ENCODE measurements at regions not wholly inside any gene's neighbourhood (a gene's known extent, or its start where the extent isn't known, plus 50 kb on each side); places are given as distances from the start of the nearest gene placed in this dataset.

- DNase-seq (ENCODE audit: low read depth) (no peak), FAIRE-seq (peak; percentile 32)
- Histone ChIP-seq H3K4me3 (ENCODE audit: low read depth, low read length) (no peak overlapping the region), H3K36me3 (ENCODE audit: control insufficient read depth, insufficient read depth, low read length) (no peaks in the 10 kb centered on the region), H3K27me3 (ENCODE audit: control insufficient read depth, insufficient read depth, low read length) (no peaks in the 10 kb centered on the region)
- no peak for TF ChIP-seq CTCF (IDR thresholded peaks at IDR 0.05; ENCODE audit: insufficient read depth, low read length, severe bottlenecking)
Observed at GRCh38 chr6:49087369-49087768, 375.7 kb downstream of the MMUT start.

- no peak for TF ChIP-seq CTCF (IDR thresholded peaks at IDR 0.05; ENCODE audit: insufficient read depth, low read length, severe bottlenecking)
- no peaks in the 10 kb centered on the region for H3K36me3 ChIP-seq (ENCODE audit: control insufficient read depth, insufficient read depth, low read length)
- no peaks in the 10 kb centered on the region for H3K27me3 ChIP-seq (ENCODE audit: control insufficient read depth, insufficient read depth, low read length)
- no peak overlapping the region for H3K4me3 ChIP-seq (ENCODE audit: low read depth, low read length)
- peak; percentile 53 for DNase-seq (ENCODE audit: low read depth)
- no peak for FAIRE-seq
Observed at GRCh38 chr6:49082611-49083010, 380.4 kb downstream of the MMUT start.

- no peak for FAIRE-seq
Observed at GRCh38 chr6:49072885-49073620, 390.0 kb downstream of the MMUT start.

GRCh38 chr6:49072146-49072545 is 390.9 kb downstream of the MMUT start:
- Histone ChIP-seq H3K27me3 (ENCODE audit: control insufficient read depth, insufficient read depth, low read length) (no peaks in the 10 kb centered on the region), H3K36me3 (ENCODE audit: control insufficient read depth, insufficient read depth, low read length) (no peaks in the 10 kb centered on the region), H3K4me3 (ENCODE audit: low read depth, low read length) (no peak overlapping the region)
- TF ChIP-seq CTCF (IDR thresholded peaks at IDR 0.05; ENCODE audit: insufficient read depth, low read length, severe bottlenecking): no peak
- FAIRE-seq (no peak), DNase-seq (ENCODE audit: low read depth) (peak; percentile 55)

More at GRCh38 chr6:49072885-49073620, 390.0 kb downstream of the MMUT start:
- DNase-seq (ENCODE audit: low read depth): no peak
- H3K36me3 ChIP-seq (ENCODE audit: control insufficient read depth, insufficient read depth, low read length): no peaks in the 10 kb centered on the region
- no peak overlapping the region for H3K4me3 ChIP-seq (ENCODE audit: low read depth, low read length)
- no peaks in the 10 kb centered on the region for H3K27me3 ChIP-seq (ENCODE audit: control insufficient read depth, insufficient read depth, low read length)
- TF ChIP-seq CTCF (IDR thresholded peaks at IDR 0.05; ENCODE audit: insufficient read depth, low read length, severe bottlenecking): no peak

- DNase-seq (ENCODE audit: low read depth): no peak
- H3K4me3 ChIP-seq (ENCODE audit: low read depth, low read length): no peak overlapping the region
- H3K27me3 ChIP-seq (ENCODE audit: control insufficient read depth, insufficient read depth, low read length): no peaks in the 10 kb centered on the region
- H3K36me3 ChIP-seq (ENCODE audit: control insufficient read depth, insufficient read depth, low read length): no peaks in the 10 kb centered on the region
- no peak for FAIRE-seq
- no peak for TF ChIP-seq CTCF (IDR thresholded peaks at IDR 0.05; ENCODE audit: insufficient read depth, low read length, severe bottlenecking)
Observed at GRCh38 chr6:49070411-49070810, 392.6 kb downstream of the MMUT start.

GRCh38 chr6:49054311-49054710 is 408.7 kb downstream of the MMUT start:
- no peak overlapping the region for H3K4me3 ChIP-seq (ENCODE audit: low read depth, low read length)
- peak; percentile 81 for DNase-seq (ENCODE audit: low read depth)
- TF ChIP-seq CTCF (IDR thresholded peaks at IDR 0.05; ENCODE audit: insufficient read depth, low read length, severe bottlenecking): no peak
- H3K36me3 ChIP-seq (ENCODE audit: control insufficient read depth, insufficient read depth, low read length): no peaks in the 10 kb centered on the region
- H3K27me3 ChIP-seq (ENCODE audit: control insufficient read depth, insufficient read depth, low read length): no peaks in the 10 kb centered on the region
- no peak for FAIRE-seq
